ENCODE measurements at regions not wholly inside any gene's neighbourhood (a gene's known extent, or its start where the extent isn't known, plus 50 kb on each side); places are given as distances from the start of the nearest gene placed in this dataset.
"Not testable (repeated sequence)": the region's sequence is repeated elsewhere in the genome, so short reads cannot be mapped to it uniquely, and the experiment has no call there.

DNA sequence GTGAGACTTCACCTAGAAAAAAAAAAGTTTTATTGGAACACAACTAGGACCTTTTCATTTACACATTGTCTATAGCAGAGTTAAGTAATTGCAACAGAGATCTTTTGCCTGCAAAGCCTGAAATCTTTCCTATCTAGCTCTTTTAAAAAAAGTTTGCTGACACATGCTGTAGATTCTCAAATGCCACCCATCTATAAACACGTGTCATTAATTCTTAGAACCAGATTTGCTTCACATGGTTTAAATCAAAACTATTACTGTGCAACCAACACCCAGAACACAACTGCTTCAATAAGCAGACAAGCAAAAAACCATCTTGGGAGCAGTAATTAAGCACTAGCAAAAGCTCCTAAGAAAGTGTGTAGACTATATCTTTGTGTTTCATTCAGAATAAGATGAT, 55.0 kb downstream of the OXSM start:
- no peak for DNase-seq (ENCODE audit: low read depth in 6 of 9, low spot score in 9 of 9)
- Histone ChIP-seq H3K9me3 (ENCODE audit: control insufficient read depth in 2 of 2, insufficient read depth in 1 of 2, low read length in 1 of 2) (no peaks in the 10 kb centered on the region), H3K4me1 (ENCODE audit: control insufficient read depth in 2 of 2, insufficient read depth in 2 of 2, low read length in 2 of 2) (no peaks in the 10 kb centered on the region), H3K27ac (ENCODE audit: low read depth in 1 of 2, low read length in 1 of 2) (no peak overlapping the region), H3K27me3 (ENCODE audit: control insufficient read depth in 2 of 2, insufficient read depth in 1 of 2, low read length in 1 of 2) (no peaks in the 10 kb centered on the region), H3K36me3 (ENCODE audit: control insufficient read depth in 2 of 2, insufficient read depth in 2 of 2, low read length in 1 of 2) (no peaks in the 10 kb centered on the region), H3K4me3 (ENCODE audit: low read length in 2 of 2) (no peak overlapping the region)
- 84% methylated on average over 1 of the region's 1 CpG for WGBS

DNA sequence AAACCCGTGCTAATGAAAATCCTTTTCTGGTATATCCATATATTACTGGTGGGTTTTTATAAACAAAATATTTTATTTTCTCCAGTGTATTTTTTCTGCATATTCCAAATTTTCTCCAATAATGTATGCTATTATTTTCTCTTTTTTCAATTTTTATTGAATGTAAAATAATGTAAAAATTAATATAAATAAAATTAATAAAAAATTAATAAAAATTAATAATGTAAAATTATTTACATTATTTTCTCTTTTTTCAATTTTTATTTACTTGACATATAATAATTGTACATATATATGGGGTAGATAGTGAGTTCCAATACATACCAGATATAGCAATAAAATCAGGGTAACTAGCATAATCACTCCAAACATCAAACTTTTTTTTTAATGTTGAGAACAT, 56.4 kb downstream of the OXSM start:
- H3K36me3 ChIP-seq (ENCODE audit: control insufficient read depth in 2 of 2, insufficient read depth in 2 of 2, low read length in 1 of 2): no peaks in the 10 kb centered on the region
- no peaks in the 10 kb centered on the region for H3K9me3 ChIP-seq (ENCODE audit: control insufficient read depth in 2 of 2, insufficient read depth in 1 of 2, low read length in 1 of 2)
- WGBS: 96% methylated on average over 1 of the region's 1 CpG
- no peaks in the 10 kb centered on the region for H3K4me1 ChIP-seq (ENCODE audit: control insufficient read depth in 2 of 2, insufficient read depth in 2 of 2, low read length in 2 of 2)
- no peak overlapping the region for H3K4me3 ChIP-seq (ENCODE audit: low read length in 2 of 2)
- H3K27ac ChIP-seq (ENCODE audit: low read depth in 1 of 2, low read length in 1 of 2): no peak overlapping the region
- H3K27me3 ChIP-seq (ENCODE audit: control insufficient read depth in 2 of 2, insufficient read depth in 1 of 2, low read length in 1 of 2): no peaks in the 10 kb centered on the region
- no peak for DNase-seq (ENCODE audit: low read depth in 6 of 9, low spot score in 9 of 9)

DNA sequence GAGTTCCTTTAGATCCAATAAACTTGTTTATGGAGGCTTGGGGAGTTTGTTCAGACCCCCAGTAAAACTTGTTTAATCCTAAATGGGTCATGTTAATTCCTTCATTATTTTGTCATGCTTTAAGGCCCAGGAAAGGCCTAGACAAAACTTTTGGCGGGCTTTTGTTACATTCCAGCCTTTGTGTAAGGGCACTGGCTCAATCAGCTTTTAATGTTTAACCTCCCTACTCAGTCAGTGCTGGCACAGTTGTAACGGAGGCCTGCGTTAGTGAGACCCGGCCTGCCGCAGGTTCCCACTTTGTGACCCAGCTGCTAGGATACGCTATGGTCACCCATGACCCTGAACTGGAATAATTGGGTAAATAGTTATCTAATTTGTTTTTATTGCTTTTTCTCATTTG, 59.2 kb downstream of the OXSM start:
- Histone ChIP-seq H3K36me3 (ENCODE audit: control insufficient read depth in 2 of 2, insufficient read depth in 2 of 2, low read length in 1 of 2) (no peaks in the 10 kb centered on the region), H3K4me3 (ENCODE audit: low read length in 2 of 2) (no peak overlapping the region), H3K4me1 (ENCODE audit: control insufficient read depth in 2 of 2, insufficient read depth in 2 of 2, low read length in 2 of 2) (no peaks in the 10 kb centered on the region), H3K9me3 (ENCODE audit: control insufficient read depth in 2 of 2, insufficient read depth in 1 of 2, low read length in 1 of 2) (peaks cover 0 to 3% of the 10 kb centered on the region in 2 donors), H3K27ac (ENCODE audit: low read depth in 1 of 2, low read length in 1 of 2) (no peak overlapping the region), H3K27me3 (ENCODE audit: control insufficient read depth in 2 of 2, insufficient read depth in 1 of 2, low read length in 1 of 2) (no peaks in the 10 kb centered on the region)
- no peak for DNase-seq (ENCODE audit: low read depth in 6 of 9, low spot score in 9 of 9)
- WGBS: 99% methylated on average over 6 of the region's 6 CpGs

DNA sequence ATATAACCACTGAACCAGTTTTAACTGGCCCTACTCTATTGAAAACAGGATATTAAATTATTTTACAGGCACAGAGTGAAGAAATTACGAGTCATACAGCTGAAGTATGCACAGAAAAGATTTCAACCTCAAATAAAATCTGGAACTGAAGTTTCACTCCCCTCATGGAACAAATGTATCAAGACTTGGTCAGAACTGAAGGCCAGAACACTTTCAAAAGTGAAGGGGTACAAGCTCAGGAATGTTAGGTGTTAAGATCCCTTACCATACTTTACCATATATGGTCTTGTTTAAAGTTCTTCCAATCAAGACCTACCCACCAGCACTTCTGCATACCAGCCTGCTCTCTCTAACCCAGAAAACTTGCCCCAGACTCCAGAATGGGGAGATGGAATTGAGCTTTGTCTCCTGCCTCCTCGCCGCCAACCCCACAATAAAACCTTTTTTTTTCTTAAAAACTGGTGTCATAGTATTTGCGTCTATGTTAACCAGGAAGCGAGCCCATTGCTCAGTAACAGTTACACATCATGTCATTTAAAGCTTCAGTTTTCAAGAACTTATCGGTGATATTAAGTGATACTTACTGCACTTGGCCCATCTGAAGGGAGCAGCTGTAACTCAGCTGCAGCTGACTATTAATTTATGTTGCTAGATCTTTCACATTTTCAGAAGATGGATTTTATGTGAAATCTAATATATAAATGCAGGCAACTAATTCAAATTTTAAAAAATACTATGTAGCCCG, 59.9 kb downstream of the OXSM start:
- Histone ChIP-seq H3K36me3 (ENCODE audit: control insufficient read depth in 2 of 2, insufficient read depth in 2 of 2, low read length in 1 of 2) (no peaks in the 10 kb centered on the region), H3K27ac (ENCODE audit: low read depth in 1 of 2, low read length in 1 of 2) (no peak overlapping the region), H3K27me3 (ENCODE audit: control insufficient read depth in 2 of 2, insufficient read depth in 1 of 2, low read length in 1 of 2) (no peaks in the 10 kb centered on the region), H3K9me3 (ENCODE audit: control insufficient read depth in 2 of 2, insufficient read depth in 1 of 2, low read length in 1 of 2) (peaks cover 0 to 3% of the 10 kb centered on the region in 2 donors), H3K4me3 (ENCODE audit: low read length in 2 of 2) (no peak overlapping the region), H3K4me1 (ENCODE audit: control insufficient read depth in 2 of 2, insufficient read depth in 2 of 2, low read length in 2 of 2) (no peaks in the 10 kb centered on the region)
- DNase-seq (ENCODE audit: low read depth in 6 of 9, low spot score in 9 of 9): no peak
- 98% methylated on average over 7 of the region's 7 CpGs for WGBS

DNA sequence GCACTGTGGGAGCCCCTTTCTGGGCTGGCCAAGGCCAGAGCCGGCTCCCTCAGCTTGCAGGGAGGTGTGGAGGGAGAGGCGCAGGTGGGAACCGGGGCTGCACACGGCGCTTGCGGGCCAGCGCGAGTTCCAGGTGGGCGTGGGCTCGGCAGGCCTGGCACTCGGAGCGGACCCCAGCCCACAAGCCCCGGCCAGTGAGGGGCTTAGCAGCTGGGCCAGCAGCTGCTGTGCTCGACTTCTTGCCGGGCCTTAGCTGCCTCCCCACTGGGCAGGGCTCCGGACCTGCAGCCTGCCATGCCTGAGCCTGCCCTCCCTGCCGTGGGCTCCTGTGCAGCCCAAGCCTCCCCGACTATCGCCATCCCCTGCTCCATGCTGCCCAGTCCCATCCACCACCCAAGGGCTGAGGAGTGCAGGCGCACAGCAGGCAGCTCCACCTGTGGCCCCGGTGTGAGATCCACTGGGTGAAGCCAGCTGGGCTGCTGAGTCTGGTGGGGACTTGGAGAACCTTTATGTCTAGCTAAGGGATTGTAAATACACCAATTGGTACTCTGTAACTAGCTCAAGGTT, 61.9 kb downstream of the OXSM start:
- WGBS: 96% methylated on average over 21 of the region's 21 CpGs
- not testable (repeated sequence) for H3K4me3 ChIP-seq (ENCODE audit: low read length in 2 of 2); H3K9me3 ChIP-seq (ENCODE audit: control insufficient read depth in 2 of 2, insufficient read depth in 1 of 2, low read length in 1 of 2); H3K27ac ChIP-seq (ENCODE audit: low read depth in 1 of 2, low read length in 1 of 2); H3K4me1 ChIP-seq (ENCODE audit: control insufficient read depth in 2 of 2, insufficient read depth in 2 of 2, low read length in 2 of 2); H3K36me3 ChIP-seq (ENCODE audit: control insufficient read depth in 2 of 2, insufficient read depth in 2 of 2, low read length in 1 of 2); DNase-seq (ENCODE audit: low read depth in 6 of 9, low spot score in 9 of 9); H3K27me3 ChIP-seq (ENCODE audit: control insufficient read depth in 2 of 2, insufficient read depth in 1 of 2, low read length in 1 of 2)

DNA sequence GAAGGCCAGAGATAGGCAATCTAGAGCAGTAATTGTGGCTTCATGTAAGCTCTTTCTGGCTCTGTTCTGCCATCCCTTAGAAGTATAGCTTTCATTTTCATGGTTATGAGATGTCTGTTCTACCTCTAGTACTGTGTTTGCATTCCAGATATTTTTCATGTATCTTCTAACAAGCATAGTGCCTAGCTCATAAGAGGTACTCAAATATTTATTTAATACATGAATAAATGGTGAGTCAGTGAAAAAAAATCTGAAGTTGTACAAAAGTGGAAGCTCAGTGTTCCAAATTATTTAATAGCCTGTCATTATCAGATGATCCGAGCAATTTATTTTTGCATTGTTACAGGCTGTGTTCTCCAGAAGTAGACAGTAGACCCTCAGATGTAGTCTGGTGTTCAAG, 64.3 kb downstream of the OXSM start:
- H3K4me1 ChIP-seq (ENCODE audit: control insufficient read depth in 2 of 2, insufficient read depth in 2 of 2, low read length in 2 of 2): no peaks in the 10 kb centered on the region
- H3K9me3 ChIP-seq (ENCODE audit: control insufficient read depth in 2 of 2, insufficient read depth in 1 of 2, low read length in 1 of 2): peaks cover 0 to 3% of the 10 kb centered on the region in 2 donors
- H3K4me3 ChIP-seq (ENCODE audit: low read length in 2 of 2): no peak overlapping the region
- H3K27me3 ChIP-seq (ENCODE audit: control insufficient read depth in 2 of 2, insufficient read depth in 1 of 2, low read length in 1 of 2): no peaks in the 10 kb centered on the region
- H3K27ac ChIP-seq (ENCODE audit: low read depth in 1 of 2, low read length in 1 of 2): no peak overlapping the region
- DNase-seq (ENCODE audit: low read depth in 6 of 9, low spot score in 9 of 9): no peak
- no peaks in the 10 kb centered on the region for H3K36me3 ChIP-seq (ENCODE audit: control insufficient read depth in 2 of 2, insufficient read depth in 2 of 2, low read length in 1 of 2)
- 93% methylated on average over 1 of the region's 1 CpG for WGBS

DNA sequence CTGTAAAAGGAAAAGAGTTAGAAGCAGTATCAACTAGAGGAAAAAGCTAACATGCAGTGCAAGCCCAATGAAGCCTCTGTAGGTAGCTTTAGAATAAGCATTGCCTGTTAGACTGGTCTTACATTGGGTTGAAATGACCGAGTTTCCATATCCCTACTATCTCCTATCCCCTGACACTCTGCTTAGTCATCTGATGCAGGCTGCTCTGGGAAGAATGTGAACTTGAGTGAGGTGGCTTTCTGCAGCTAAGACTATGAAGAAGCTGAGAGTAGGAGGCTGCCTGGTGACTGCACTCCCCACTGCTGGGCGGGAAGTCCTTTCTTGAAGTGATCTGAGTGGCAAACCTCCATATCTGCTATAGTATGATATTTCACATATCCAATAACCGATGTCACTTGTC, 64.7 kb downstream of the OXSM start:
- no peak overlapping the region for H3K4me3 ChIP-seq (ENCODE audit: low read length in 2 of 2)
- WGBS: 93% methylated on average over 3 of the region's 3 CpGs
- no peaks in the 10 kb centered on the region for H3K4me1 ChIP-seq (ENCODE audit: control insufficient read depth in 2 of 2, insufficient read depth in 2 of 2, low read length in 2 of 2)
- no peak overlapping the region for H3K27ac ChIP-seq (ENCODE audit: low read depth in 1 of 2, low read length in 1 of 2)
- H3K9me3 ChIP-seq (ENCODE audit: control insufficient read depth in 2 of 2, insufficient read depth in 1 of 2, low read length in 1 of 2): peaks cover 0 to 3% of the 10 kb centered on the region in 2 donors
- H3K36me3 ChIP-seq (ENCODE audit: control insufficient read depth in 2 of 2, insufficient read depth in 2 of 2, low read length in 1 of 2): no peaks in the 10 kb centered on the region
- no peaks in the 10 kb centered on the region for H3K27me3 ChIP-seq (ENCODE audit: control insufficient read depth in 2 of 2, insufficient read depth in 1 of 2, low read length in 1 of 2)
- no peak for DNase-seq (ENCODE audit: low read depth in 6 of 9, low spot score in 9 of 9)

DNA sequence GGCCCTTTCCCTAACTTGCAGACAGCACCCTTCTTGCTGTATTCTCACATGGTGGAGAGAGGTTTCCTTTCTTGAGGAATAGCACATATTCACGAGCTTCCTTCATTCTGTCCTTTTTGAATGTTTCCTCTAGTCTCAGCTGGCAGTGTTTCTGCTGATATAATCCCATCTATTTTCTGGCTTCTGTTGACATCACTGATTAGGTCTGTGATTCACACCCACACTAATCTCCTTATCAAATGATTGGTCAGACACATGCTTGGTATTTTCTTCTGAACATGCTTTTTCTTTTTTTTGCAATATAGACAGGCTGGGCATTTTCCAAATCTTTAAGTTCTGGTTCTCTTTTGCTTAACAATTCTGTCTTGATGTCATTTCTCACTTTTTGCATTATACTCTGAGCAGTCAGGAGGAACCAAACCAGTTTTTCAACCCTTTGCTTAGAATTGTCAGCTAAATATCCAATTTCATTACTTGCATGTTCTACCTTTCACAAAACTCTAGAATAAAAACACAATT, 65.4 kb downstream of the OXSM start:
- Histone ChIP-seq H3K9me3 (ENCODE audit: control insufficient read depth in 2 of 2, insufficient read depth in 1 of 2, low read length in 1 of 2) (peaks cover 0 to 3% of the 10 kb centered on the region in 2 donors), H3K4me3 (ENCODE audit: low read length in 2 of 2) (no peak overlapping the region), H3K36me3 (ENCODE audit: control insufficient read depth in 2 of 2, insufficient read depth in 2 of 2, low read length in 1 of 2) (no peaks in the 10 kb centered on the region), H3K27me3 (ENCODE audit: control insufficient read depth in 2 of 2, insufficient read depth in 1 of 2, low read length in 1 of 2) (no peaks in the 10 kb centered on the region), H3K4me1 (ENCODE audit: control insufficient read depth in 2 of 2, insufficient read depth in 2 of 2, low read length in 2 of 2) (no peaks in the 10 kb centered on the region), H3K27ac (ENCODE audit: low read depth in 1 of 2, low read length in 1 of 2) (no peak overlapping the region)
- DNase-seq (ENCODE audit: low read depth in 6 of 9, low spot score in 9 of 9): no peak
- 87% methylated on average over 1 of the region's 1 CpG for WGBS

DNA sequence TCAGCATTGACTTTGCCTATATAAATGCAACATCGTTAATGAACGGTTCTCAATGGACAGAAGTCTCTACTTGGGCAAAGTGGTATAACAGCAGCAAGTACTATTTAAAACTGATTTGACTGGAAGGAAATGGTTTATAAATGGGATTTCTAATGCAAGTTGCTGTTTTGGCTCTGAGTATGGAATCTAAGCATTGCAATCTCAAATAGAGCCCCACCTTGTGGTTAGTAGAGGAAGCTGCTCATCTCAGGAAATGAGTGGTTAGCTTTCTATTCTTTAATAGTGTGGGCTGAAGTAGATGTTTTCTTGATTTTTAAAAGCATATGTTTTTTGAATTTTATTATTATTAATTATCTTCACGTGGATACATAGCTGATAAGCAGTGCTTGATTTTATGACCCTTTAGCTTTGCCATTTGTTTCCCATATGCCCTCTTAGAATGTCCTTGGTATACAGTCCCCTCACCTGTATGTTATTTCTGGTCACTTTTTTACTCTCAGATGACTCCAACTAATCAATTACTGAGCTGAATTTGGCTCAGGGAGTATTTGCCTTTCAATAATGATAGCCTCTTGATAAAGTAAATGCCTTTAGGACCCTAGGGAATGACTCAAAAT, 67.1 kb downstream of the OXSM start:
- 64% methylated on average over 3 of the region's 3 CpGs for WGBS
- no peak overlapping the region for H3K27ac ChIP-seq (ENCODE audit: low read depth in 1 of 2, low read length in 1 of 2)
- no peaks in the 10 kb centered on the region for H3K9me3 ChIP-seq (ENCODE audit: control insufficient read depth in 2 of 2, insufficient read depth in 1 of 2, low read length in 1 of 2)
- peak in 8 of 9 donors; percentile 7 to 57 (median 22) for DNase-seq (ENCODE audit: low read depth in 6 of 9, low spot score in 9 of 9)
- no peaks in the 10 kb centered on the region for H3K27me3 ChIP-seq (ENCODE audit: control insufficient read depth in 2 of 2, insufficient read depth in 1 of 2, low read length in 1 of 2)
- H3K4me1 ChIP-seq (ENCODE audit: control insufficient read depth in 2 of 2, insufficient read depth in 2 of 2, low read length in 2 of 2): no peaks in the 10 kb centered on the region
- no peaks in the 10 kb centered on the region for H3K36me3 ChIP-seq (ENCODE audit: control insufficient read depth in 2 of 2, insufficient read depth in 2 of 2, low read length in 1 of 2)
- H3K4me3 ChIP-seq (ENCODE audit: low read length in 2 of 2): no peak overlapping the region

All from thymus (tissue), 11 donors.